Esophagus squamous epithelium (tissue), 5 donors: ENCODE measurements at regions not wholly inside any gene's neighbourhood (a gene's known extent, or its start where the extent isn't known, plus 50 kb on each side); places are given as distances from the start of the nearest gene placed in this dataset.

Source experiments
- DNase-seq: peaks from one replicate; lab custom pipeline; 2025; lab: John Stamatoyannopoulos, UW
- H3K27ac ChIP-seq, 4 donors: fragments of 200-600 bp; sonication (generic); one replicate each; pipeline ENCODE4 v1.5.1; 2016 to 2019; ENCODE audit warnings: mild to moderate bottlenecking in 1 of 4
- H3K27me3 ChIP-seq, 4 donors: fragments of 200-600 bp; sonication (generic); 1 replicate in 3 of 4; 2 replicates in 1 of 4; pipeline versions ENCODE4 v1.5.1 to v1.6.0; 2017 to 2021; ENCODE audit warnings: antibody characterized with exemption in 1 of 4
- H3K36me3 ChIP-seq, 3 donors: fragments of 200-600 bp; sonication (generic); one replicate each; pipeline ENCODE4 v1.5.1; 2016 to 2019
- H3K4me1 ChIP-seq, 3 donors: fragments of 200-600 bp; sonication (generic); one replicate each; pipeline ENCODE4 v1.5.1; 2017 to 2019
- H3K4me3 ChIP-seq, 4 donors: fragments of 200-600 bp; sonication (generic); 1 replicate in 3 of 4; 2 replicates in 1 of 4; pipeline ENCODE4 v1.5.1; 2016 to 2019; ENCODE audit warnings: mild to moderate bottlenecking in 2 of 4, moderate library complexity in 1 of 4
- H3K9me3 ChIP-seq, 3 donors: fragments of 200-600 bp; sonication (generic); one replicate each; pipeline ENCODE4 v1.5.1; 2016 to 2019
- CTCF ChIP-seq, 6 experiments: fragments of 450-650 bp in 4 of 6; fragments of 200-600 bp in 2 of 6; sonication (generic) in 2 of 6; IDR thresholded peaks; one replicate each; pipeline ENCODE4 v1.5.1; 2016 to 2019; ENCODE audit warnings: antibody characterized with exemption in 6 of 6, mild to moderate bottlenecking in 4 of 6, moderate library complexity in 4 of 6
- POLR2A ChIP-seq, 4 donors: fragments of 450-650 bp; IDR thresholded peaks; one replicate each; pipeline ENCODE4 v1.6.1; 2017; ENCODE audit warnings: antibody characterized with exemption in 4 of 4, mild to moderate bottlenecking in 4 of 4, moderate library complexity in 3 of 4
- WGBS, 2 donors: methylation state at CpG; one replicate each; pipeline ENCODE4 v1.1.5; 2018; 5-methylcytosine and 5-hydroxymethylcytosine counted together
- intact Hi-C: fragments of 100-400 bp; cut with DNase I; formaldehyde crosslinking; loops from one replicate; pipeline ENCODE4 v1.15.0; 2022
- donor health status: DM: yes; HTN: yes; CAD: no.

GRCh38 chr1:4108758-4109627 is 208.9 kb upstream of the C1orf174 start:
- H3K9me3 ChIP-seq, result no peaks in the 10 kb centered on the region
- no peaks in the 10 kb centered on the region for H3K4me1 ChIP-seq
- no peak overlapping the region for H3K4me3 ChIP-seq
- TF ChIP-seq POLR2A (IDR thresholded peaks at IDR 0.05) (no peak), CTCF (IDR thresholded peaks at IDR 0.05) (no peak)
- no peak for DNase-seq
- intact Hi-C loops, result no loop called here
- WGBS, 2 donors, result 63 to 81% methylated on average over 7 to 13 of the region's 29 CpGs
- no peaks in the 10 kb centered on the region for H3K36me3 ChIP-seq
- H3K27ac ChIP-seq, result no peak overlapping the region
- peaks cover 0 to 25% (median 0%) of the 10 kb centered on the region in 4 donors for H3K27me3 ChIP-seq

- TF ChIP-seq POLR2A (IDR thresholded peaks at IDR 0.05), result no peak
- TF ChIP-seq CTCF (IDR thresholded peaks at IDR 0.05), result no peak
- intact Hi-C loops, result no loop called here
- 90% methylated on average over 2 of the region's 10 CpGs; no CpG with 5 or more reads in 1 of the 2 donors for WGBS, 2 donors
Observed at GRCh38 chr1:4109628-4109940, 209.5 kb upstream of the C1orf174 start.

GRCh38 chr1:4110888-4111287 is 210.8 kb upstream of the C1orf174 start:
- no peaks in the 10 kb centered on the region for H3K9me3 ChIP-seq
- 48 to 78% methylated on average over 3 to 6 of the region's 8 CpGs for WGBS, 2 donors
- no peaks in the 10 kb centered on the region for H3K36me3 ChIP-seq
- peaks cover 0 to 29% (median 0%) of the 10 kb centered on the region in 4 donors for H3K27me3 ChIP-seq
- DNase-seq, result no peak
- TF ChIP-seq POLR2A (IDR thresholded peaks at IDR 0.05) (no peak), CTCF (IDR thresholded peaks at IDR 0.05) (no peak)
- H3K4me3 ChIP-seq, result no peak overlapping the region
- no peak overlapping the region for H3K27ac ChIP-seq
- intact Hi-C loops, result no loop called here
- H3K4me1 ChIP-seq, result no peaks in the 10 kb centered on the region

More at GRCh38 chr1:4109628-4109940, 209.5 kb upstream of the C1orf174 start:
- no peaks in the 10 kb centered on the region for H3K9me3 ChIP-seq
- DNase-seq, result no peak
- no peaks in the 10 kb centered on the region for H3K36me3 ChIP-seq
- no peaks in the 10 kb centered on the region for H3K4me1 ChIP-seq
- H3K27me3 ChIP-seq, result peaks cover 0 to 25% (median 0%) of the 10 kb centered on the region in 4 donors
- no peak overlapping the region for H3K27ac ChIP-seq
- no peak overlapping the region for H3K4me3 ChIP-seq

GRCh38 chr1:4113897-4114296 is 213.8 kb upstream of the C1orf174 start:
- intact Hi-C loops, result no loop called here
- no peak for DNase-seq
- Histone ChIP-seq H3K27me3 (peaks cover 0 to 27% (median 0%) of the 10 kb centered on the region in 4 donors), H3K36me3 (no peaks in the 10 kb centered on the region), H3K27ac (no peak overlapping the region), H3K4me1 (no peaks in the 10 kb centered on the region), H3K9me3 (no peaks in the 10 kb centered on the region), H3K4me3 (no peak overlapping the region)
- WGBS, 2 donors, result 63 to 73% methylated on average over 2 of the region's 2 CpGs
- no peak for TF ChIP-seq POLR2A (IDR thresholded peaks at IDR 0.05)
- TF ChIP-seq CTCF (IDR thresholded peaks at IDR 0.05), result no peak

- TF ChIP-seq CTCF (IDR thresholded peaks at IDR 0.05), result no peak
- TF ChIP-seq POLR2A (IDR thresholded peaks at IDR 0.05), result no peak
- no peak for DNase-seq
- Histone ChIP-seq H3K27ac (no peak overlapping the region), H3K4me1 (no peaks in the 10 kb centered on the region), H3K27me3 (peaks cover 0 to 29% (median 0%) of the 10 kb centered on the region in 4 donors), H3K4me3 (no peak overlapping the region), H3K9me3 (no peaks in the 10 kb centered on the region), H3K36me3 (no peaks in the 10 kb centered on the region)
- WGBS, 2 donors, result 82 to 89% methylated on average over 13 to 18 of the region's 18 CpGs
- intact Hi-C loops, result no loop called here
Observed at GRCh38 chr1:4115191-4115900, 215.3 kb upstream of the C1orf174 start.
